C4-2B (cell line): ENCODE measurements at regions not wholly inside any gene's neighbourhood (a gene's known extent, or its start where the extent isn't known, plus 50 kb on each side); places are given as distances from the start of the nearest gene placed in this dataset.

Source experiments
- H3K27ac ChIP-seq: fragments of 450-650 bp; 2 replicates; pipeline ENCODE4 v1.5.1; 2017
- ZFX ChIP-seq: fragments of 450-650 bp; IDR thresholded peaks from 2 replicates; pipeline ENCODE4 v1.6.1; 2017
- TF ChIP-seq, protein P1 (sequence below): fragments of 450-650 bp; conservative IDR thresholded peaks from 2 replicates; pipeline ENCODE4 v1.5.1; 2017; ENCODE audit warnings: mild to moderate bottlenecking

DNA sequence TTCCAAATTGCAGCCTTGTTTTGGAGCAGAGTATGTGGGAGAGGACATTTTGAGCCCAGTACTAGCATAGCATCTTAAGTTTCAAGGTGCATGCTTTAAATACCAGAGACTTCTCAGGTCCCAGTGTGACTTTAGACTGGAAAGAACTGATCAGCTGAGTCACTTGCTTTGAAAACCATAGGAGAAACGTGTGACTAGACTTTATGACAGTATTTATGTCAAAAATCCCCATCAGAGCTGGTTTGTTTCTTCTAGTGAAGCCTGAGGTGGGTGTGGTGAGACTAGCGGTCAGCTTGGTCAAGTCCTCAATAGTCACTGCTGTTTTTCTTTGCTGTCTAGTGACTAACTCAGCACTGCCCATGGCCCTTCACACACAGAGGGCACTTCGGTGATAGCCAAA is 724.2 kb downstream of the GATA3 start:
- TF ChIP-seq ZFX, result no peak
- TF ChIP-seq, protein P1, sequence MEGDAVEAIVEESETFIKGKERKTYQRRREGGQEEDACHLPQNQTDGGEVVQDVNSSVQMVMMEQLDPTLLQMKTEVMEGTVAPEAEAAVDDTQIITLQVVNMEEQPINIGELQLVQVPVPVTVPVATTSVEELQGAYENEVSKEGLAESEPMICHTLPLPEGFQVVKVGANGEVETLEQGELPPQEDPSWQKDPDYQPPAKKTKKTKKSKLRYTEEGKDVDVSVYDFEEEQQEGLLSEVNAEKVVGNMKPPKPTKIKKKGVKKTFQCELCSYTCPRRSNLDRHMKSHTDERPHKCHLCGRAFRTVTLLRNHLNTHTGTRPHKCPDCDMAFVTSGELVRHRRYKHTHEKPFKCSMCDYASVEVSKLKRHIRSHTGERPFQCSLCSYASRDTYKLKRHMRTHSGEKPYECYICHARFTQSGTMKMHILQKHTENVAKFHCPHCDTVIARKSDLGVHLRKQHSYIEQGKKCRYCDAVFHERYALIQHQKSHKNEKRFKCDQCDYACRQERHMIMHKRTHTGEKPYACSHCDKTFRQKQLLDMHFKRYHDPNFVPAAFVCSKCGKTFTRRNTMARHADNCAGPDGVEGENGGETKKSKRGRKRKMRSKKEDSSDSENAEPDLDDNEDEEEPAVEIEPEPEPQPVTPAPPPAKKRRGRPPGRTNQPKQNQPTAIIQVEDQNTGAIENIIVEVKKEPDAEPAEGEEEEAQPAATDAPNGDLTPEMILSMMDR, result no peak
- no peak overlapping the region for H3K27ac ChIP-seq

DNA sequence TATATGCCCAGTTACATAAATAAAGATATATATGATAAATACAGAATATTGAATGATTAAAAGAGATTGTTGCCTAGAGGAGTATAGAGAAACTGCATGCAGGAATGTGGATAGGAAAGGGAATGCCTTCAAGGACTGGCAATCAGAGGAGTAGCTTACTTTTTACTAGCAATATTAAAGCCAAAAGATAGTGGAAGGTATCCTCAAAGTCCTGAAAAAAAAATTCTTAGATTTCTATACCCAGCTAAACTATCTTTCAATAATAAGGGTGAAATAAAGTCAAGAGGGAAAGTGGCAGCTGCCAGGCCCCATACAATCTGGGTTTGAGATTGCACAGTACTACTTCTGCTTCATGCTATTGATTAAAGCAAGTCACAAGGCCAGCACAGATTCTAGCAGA is 733.2 kb downstream of the GATA3 start:
- H3K27ac ChIP-seq, result no peak overlapping the region
- TF ChIP-seq ZFX, result no peak
- TF ChIP-seq, protein P1, result no peak

DNA sequence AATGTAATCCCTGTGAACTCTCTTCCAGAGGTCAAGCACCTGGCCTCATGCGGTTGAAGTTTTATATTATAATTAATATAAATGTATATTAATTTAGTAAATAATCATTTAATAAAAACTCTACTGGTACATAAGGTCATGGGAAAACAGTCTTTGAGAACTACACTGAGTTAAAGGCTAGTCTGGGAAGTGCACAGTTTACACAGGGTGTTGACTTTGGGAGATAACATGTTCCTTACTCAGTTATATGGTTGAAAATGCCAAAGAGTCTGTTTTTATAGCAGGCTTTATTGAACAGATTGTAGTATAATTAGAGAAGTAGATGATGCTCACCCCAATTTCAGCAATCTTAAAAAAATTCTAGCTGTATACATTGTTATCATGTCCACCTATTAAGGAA is 735.9 kb downstream of the GATA3 start:
- TF ChIP-seq ZFX, result no peak
- TF ChIP-seq, protein P1, result no peak
- no peak overlapping the region for H3K27ac ChIP-seq

- H3K27ac ChIP-seq, result no peak overlapping the region
- no peak for TF ChIP-seq ZFX
- TF ChIP-seq, protein P1, result no peak
Measured at GRCh38 chr10:8794860-8795259, 740.4 kb downstream of the GATA3 start.

DNA sequence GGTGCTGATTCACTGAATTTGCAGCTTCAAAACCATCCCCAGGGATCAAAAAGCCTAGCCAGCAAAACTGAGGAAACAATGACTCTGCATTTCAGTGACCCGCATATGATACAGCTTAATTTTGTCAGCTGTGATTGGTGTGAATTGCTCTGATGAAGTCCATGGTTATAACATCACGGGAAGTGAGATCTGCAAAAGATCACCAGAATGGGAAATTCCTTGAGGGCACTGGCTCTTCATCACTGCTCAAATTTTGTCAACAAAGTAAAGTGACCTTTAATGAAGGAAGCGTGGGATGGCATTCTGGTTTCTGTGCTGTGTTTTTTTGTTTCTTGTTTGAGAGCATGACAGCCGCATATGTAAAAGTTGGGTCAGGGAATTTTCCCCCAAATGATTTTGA is 745.9 kb downstream of the GATA3 start:
- no peak overlapping the region for H3K27ac ChIP-seq
- TF ChIP-seq, protein P1, result no peak
- no peak for TF ChIP-seq ZFX

- no peak overlapping the region for H3K27ac ChIP-seq
- TF ChIP-seq, protein P1, result no peak
- TF ChIP-seq ZFX, result no peak
Measured at GRCh38 chr10:8803992-8804391, 749.5 kb downstream of the GATA3 start.

DNA sequence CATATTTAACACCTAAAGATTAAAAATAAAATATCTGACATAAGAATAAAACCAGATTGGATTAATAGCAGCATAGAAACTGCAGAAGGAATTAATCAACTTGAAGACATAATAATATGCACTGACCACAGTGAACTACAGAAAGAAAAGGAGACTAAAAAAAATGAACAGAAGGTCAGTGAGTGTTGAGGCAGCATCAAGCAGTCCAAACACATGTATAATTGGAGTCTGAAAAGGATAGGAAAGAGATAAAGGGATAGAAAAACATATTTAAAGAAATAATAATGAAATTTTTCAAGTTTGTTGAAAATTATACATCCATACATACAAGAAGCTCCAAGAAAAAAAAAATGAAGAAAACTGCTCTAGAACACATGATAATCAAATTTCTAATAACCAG is 756.2 kb downstream of the GATA3 start:
- no peak for TF ChIP-seq ZFX
- TF ChIP-seq, protein P1, result no peak
- H3K27ac ChIP-seq, result no peak overlapping the region
